GM23248 (cell line): ENCODE measurements at regions not wholly inside any gene's neighbourhood (a gene's known extent, or its start where the extent isn't known, plus 50 kb on each side); places are given as distances from the start of the nearest gene placed in this dataset.

Experiments
- EZH2 ChIP-seq: fragments of 200-600 bp; sonication (generic); IDR thresholded peaks from 2 replicates; pipeline ENCODE4 v1.6.1; 2018; ENCODE audit warnings: antibody characterized with exemption, mild to moderate bottlenecking; ENCODE audit not compliant: insufficient read depth, poor library complexity, severe bottlenecking
- EZH2phosphoT487 ChIP-seq: fragments of 200-600 bp; sonication (generic); IDR thresholded peaks from 2 replicates; pipeline ENCODE4 v1.6.1; 2018; ENCODE audit warnings: antibody characterized with exemption, moderate library complexity, mild to moderate bottlenecking, low read depth; ENCODE audit not compliant: insufficient read depth

- TF ChIP-seq EZH2, result no peak
- TF ChIP-seq EZH2phosphoT487, result no peak
Measured at GRCh38 chr2:41909584-41909983, 138.2 kb upstream of the PKDCC start.
